ENCODE measurements at regions not wholly inside any gene's neighbourhood (a gene's known extent, or its start where the extent isn't known, plus 50 kb on each side); places are given as distances from the start of the nearest gene placed in this dataset.

DNA sequence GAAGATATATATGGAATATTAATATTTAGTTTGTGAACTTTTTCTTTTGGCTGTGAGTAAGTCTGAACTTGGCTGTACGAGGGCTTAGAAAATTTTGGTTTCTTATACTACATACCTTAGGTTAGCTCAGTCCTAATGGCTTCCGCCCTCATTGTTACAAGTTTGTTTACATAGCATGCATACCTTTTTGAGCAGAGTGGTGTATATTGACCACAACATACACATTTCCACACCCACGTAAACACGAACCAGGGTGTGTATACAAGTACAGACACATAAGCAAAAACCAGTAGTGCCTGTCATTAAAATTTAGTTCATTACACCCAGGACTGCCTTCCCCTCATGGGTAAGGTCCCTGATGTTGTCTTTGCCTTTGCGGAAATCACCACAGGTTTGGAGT, 230.2 kb upstream of the RGS6 start:
- H3K36me3 ChIP-seq (ENCODE audit: insufficient read depth, low read length), result peaks cover 3% of the 10 kb centered on the region

GRCh38 chr14:71702786-71703185, 229.4 kb upstream of the RGS6 start:
- POLR2A ChIA-PET (ENCODE audit: partially characterized antibody), result no interaction called here
- no peak overlapping the region for H3K27ac ChIP-seq (ENCODE audit: low read depth, low read length)
- Mint-ChIP-seq H3K9me3 (no peaks in the 10 kb centered on the region), H3K4me3 (peak overlapping the region in 3 of 8 donors; percentile 11 to 65 (median 37)), H3K27ac (peak overlapping the region in 1 of 7 donors; percentile 17), H3K27me3 (no peaks in the 10 kb centered on the region), H3K36me3 (peaks cover 48 to 63% of the 10 kb centered on the region in 2 donors), H3K4me1 (peaks cover 0 to 3% (median 2%) of the 10 kb centered on the region in 4 donors)
- intact Hi-C loops (cut with micrococcal nuclease), result no loop called here
- DNase-seq, result no peak
- CTCF ChIA-PET (ENCODE audit: partially characterized antibody), result no interaction called here
- no peaks in the 10 kb centered on the region for H3K9me3 ChIP-seq (ENCODE audit: control insufficient read depth in 1 of 2, low read length in 2 of 2)
- no peaks in the 10 kb centered on the region for H3K4me1 ChIP-seq (ENCODE audit: insufficient read depth, low read length)
- H3K27me3 ChIP-seq (ENCODE audit: insufficient read depth, low read length), result no peaks in the 10 kb centered on the region
- H3K36me3 ChIP-seq (ENCODE audit: insufficient read depth, low read length), result peaks cover 3% of the 10 kb centered on the region
- H3K4me3 ChIP-seq (ENCODE audit: low read length in 2 of 2), result no peak overlapping the region

More for the DNA sequence above, 230.2 kb upstream of the RGS6 start:
- Mint-ChIP-seq H3K27ac (peak overlapping the region in 2 of 7 donors; percentile 32 to 57), H3K4me3 (no peak overlapping the region), H3K36me3 (peaks cover 48 to 64% of the 10 kb centered on the region in 2 donors), H3K27me3 (no peaks in the 10 kb centered on the region), H3K9me3 (no peaks in the 10 kb centered on the region), H3K4me1 (peaks cover 0 to 3% (median 2%) of the 10 kb centered on the region in 4 donors)
- ChIA-PET POLR2A (ENCODE audit: partially characterized antibody) (no interaction called here), CTCF (ENCODE audit: partially characterized antibody) (no interaction called here)
- H3K9me3 ChIP-seq (ENCODE audit: control insufficient read depth in 1 of 2, low read length in 2 of 2), result no peaks in the 10 kb centered on the region
- intact Hi-C loops (cut with micrococcal nuclease), result no loop called here
- no peak overlapping the region for H3K27ac ChIP-seq (ENCODE audit: low read depth, low read length)
- no peaks in the 10 kb centered on the region for H3K27me3 ChIP-seq (ENCODE audit: insufficient read depth, low read length)
- no peaks in the 10 kb centered on the region for H3K4me1 ChIP-seq (ENCODE audit: insufficient read depth, low read length)
- no peak overlapping the region for H3K4me3 ChIP-seq (ENCODE audit: low read length in 2 of 2)
- no peak for DNase-seq

- Mint-ChIP-seq H3K36me3 (peaks cover 44 to 59% of the 10 kb centered on the region in 2 donors), H3K9me3 (no peaks in the 10 kb centered on the region), H3K27ac (peak overlapping the region in 1 of 7 donors; percentile 84), H3K4me1 (peaks cover 0 to 3% (median 2%) of the 10 kb centered on the region in 4 donors), H3K4me3 (peak overlapping the region in 1 of 8 donors; percentile 37), H3K27me3 (no peaks in the 10 kb centered on the region)
- H3K36me3 ChIP-seq (ENCODE audit: insufficient read depth, low read length), result peaks cover 3% of the 10 kb centered on the region
- H3K4me1 ChIP-seq (ENCODE audit: insufficient read depth, low read length), result no peaks in the 10 kb centered on the region
- H3K27me3 ChIP-seq (ENCODE audit: insufficient read depth, low read length), result no peaks in the 10 kb centered on the region
- intact Hi-C loops (cut with micrococcal nuclease), result no loop called here
- no peak overlapping the region for H3K4me3 ChIP-seq (ENCODE audit: low read length in 2 of 2)
- CTCF ChIA-PET (ENCODE audit: partially characterized antibody), result no interaction called here
- no peaks in the 10 kb centered on the region for H3K9me3 ChIP-seq (ENCODE audit: control insufficient read depth in 1 of 2, low read length in 2 of 2)
- POLR2A ChIA-PET (ENCODE audit: partially characterized antibody), result no interaction called here
- no peak overlapping the region for H3K27ac ChIP-seq (ENCODE audit: low read depth, low read length)
- DNase-seq, result no peak
Observed at GRCh38 chr14:71703477-71703876, 228.8 kb upstream of the RGS6 start.

- Mint-ChIP-seq H3K9me3 (no peaks in the 10 kb centered on the region), H3K36me3 (peaks cover 42 to 57% of the 10 kb centered on the region in 2 donors), H3K27ac (no peak overlapping the region), H3K4me3 (no peak overlapping the region), H3K27me3 (no peaks in the 10 kb centered on the region), H3K4me1 (peaks cover 0 to 3% (median 2%) of the 10 kb centered on the region in 4 donors)
- Histone ChIP-seq H3K4me1 (ENCODE audit: insufficient read depth, low read length) (no peaks in the 10 kb centered on the region), H3K4me3 (ENCODE audit: low read length in 2 of 2) (no peak overlapping the region), H3K36me3 (ENCODE audit: insufficient read depth, low read length) (peaks cover 5% of the 10 kb centered on the region), H3K27ac (ENCODE audit: low read depth, low read length) (no peak overlapping the region), H3K27me3 (ENCODE audit: insufficient read depth, low read length) (no peaks in the 10 kb centered on the region), H3K9me3 (ENCODE audit: control insufficient read depth in 1 of 2, low read length in 2 of 2) (no peaks in the 10 kb centered on the region)
- intact Hi-C loops (cut with micrococcal nuclease), result no loop called here
- POLR2A ChIA-PET (ENCODE audit: partially characterized antibody), result no interaction called here
- no peak for DNase-seq
- CTCF ChIA-PET (ENCODE audit: partially characterized antibody), result interaction anchor here (1.1 kb wide), 1 partner anchor 202 kb away, joined by 3 read pairs; no protein-coding TSS in a partner anchor
Observed at GRCh38 chr14:71704210-71704609, 228.0 kb upstream of the RGS6 start.

- peaks cover 49 to 57% of the 10 kb centered on the region in 2 donors for H3K36me3 Mint-ChIP-seq
Observed at GRCh38 chr14:71705460-71705859, 226.8 kb upstream of the RGS6 start.

GRCh38 chr14:71709076-71709475, 223.2 kb upstream of the RGS6 start:
- Histone ChIP-seq H3K9me3 (ENCODE audit: control insufficient read depth in 1 of 2, low read length in 2 of 2) (no peaks in the 10 kb centered on the region), H3K4me1 (ENCODE audit: insufficient read depth, low read length) (no peaks in the 10 kb centered on the region), H3K36me3 (ENCODE audit: insufficient read depth, low read length) (peaks cover 8% of the 10 kb centered on the region), H3K4me3 (ENCODE audit: low read length in 2 of 2) (no peak overlapping the region), H3K27me3 (ENCODE audit: insufficient read depth, low read length) (no peaks in the 10 kb centered on the region), H3K27ac (ENCODE audit: low read depth, low read length) (no peak overlapping the region)
- intact Hi-C loops (cut with micrococcal nuclease), result no loop called here
- ChIA-PET POLR2A (ENCODE audit: partially characterized antibody) (no interaction called here), CTCF (ENCODE audit: partially characterized antibody) (interaction anchor here (1.2 kb wide), 1 partner anchor 13 kb away, joined by 3 read pairs; no protein-coding TSS in a partner anchor)
- Mint-ChIP-seq H3K4me1 (peaks cover 5 to 12% (median 7%) of the 10 kb centered on the region in 4 donors), H3K4me3 (no peak overlapping the region), H3K9me3 (no peaks in the 10 kb centered on the region), H3K27me3 (no peaks in the 10 kb centered on the region), H3K36me3 (peaks cover 46 to 59% of the 10 kb centered on the region in 2 donors), H3K27ac (peak overlapping the region in 1 of 7 donors; percentile 60)
- DNase-seq, result no peak

More at GRCh38 chr14:71705460-71705859, 226.8 kb upstream of the RGS6 start:
- DNase-seq, result no peak
- no peak overlapping the region for H3K27ac ChIP-seq (ENCODE audit: low read depth, low read length)
- no peak overlapping the region for H3K4me3 Mint-ChIP-seq
- no peaks in the 10 kb centered on the region for H3K27me3 ChIP-seq (ENCODE audit: insufficient read depth, low read length)
- no peaks in the 10 kb centered on the region for H3K9me3 Mint-ChIP-seq
- no peaks in the 10 kb centered on the region for H3K4me1 ChIP-seq (ENCODE audit: insufficient read depth, low read length)
- H3K36me3 ChIP-seq (ENCODE audit: insufficient read depth, low read length), result peaks cover 8% of the 10 kb centered on the region
- no peaks in the 10 kb centered on the region for H3K27me3 Mint-ChIP-seq
- ChIA-PET CTCF (ENCODE audit: partially characterized antibody) (no interaction called here), POLR2A (ENCODE audit: partially characterized antibody) (no interaction called here)
- no peak overlapping the region for H3K4me3 ChIP-seq (ENCODE audit: low read length in 2 of 2)
- intact Hi-C loops (cut with micrococcal nuclease), result no loop called here
- peaks cover 0 to 3% (median 2%) of the 10 kb centered on the region in 4 donors for H3K4me1 Mint-ChIP-seq
- no peak overlapping the region for H3K27ac Mint-ChIP-seq
- no peaks in the 10 kb centered on the region for H3K9me3 ChIP-seq (ENCODE audit: control insufficient read depth in 1 of 2, low read length in 2 of 2)

DNA sequence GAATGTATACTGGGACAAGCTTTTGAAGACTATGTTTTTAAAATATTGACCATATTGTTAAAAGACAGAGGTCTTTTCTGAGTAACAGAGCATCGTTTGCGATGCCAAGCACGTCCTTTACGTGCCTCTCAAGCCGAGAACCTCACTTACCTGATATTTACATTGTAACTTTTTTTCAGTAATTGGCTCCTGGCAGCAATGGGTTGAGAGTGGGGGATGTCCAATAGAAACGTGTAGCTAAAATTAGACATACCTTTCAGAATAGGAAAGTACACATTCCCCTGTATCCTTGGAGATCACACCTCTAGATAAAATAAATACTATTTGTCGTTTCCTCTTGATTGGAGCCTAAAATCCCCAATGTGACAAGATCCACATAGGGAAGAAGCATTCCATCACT, 222.2 kb upstream of the RGS6 start:
- Histone ChIP-seq H3K4me3 (ENCODE audit: low read length in 2 of 2) (no peak overlapping the region), H3K9me3 (ENCODE audit: control insufficient read depth in 1 of 2, low read length in 2 of 2) (no peaks in the 10 kb centered on the region), H3K4me1 (ENCODE audit: insufficient read depth, low read length) (no peaks in the 10 kb centered on the region), H3K27ac (ENCODE audit: low read depth, low read length) (no peak overlapping the region), H3K36me3 (ENCODE audit: insufficient read depth, low read length) (peaks cover 8% of the 10 kb centered on the region), H3K27me3 (ENCODE audit: insufficient read depth, low read length) (no peaks in the 10 kb centered on the region)
- CTCF ChIA-PET (ENCODE audit: partially characterized antibody), result interaction anchor here (1.2 kb wide), 1 partner anchor 12 kb away, joined by 3 read pairs; no protein-coding TSS in a partner anchor
- no peaks in the 10 kb centered on the region for H3K9me3 Mint-ChIP-seq
- H3K27ac Mint-ChIP-seq, result no peak overlapping the region
- no peaks in the 10 kb centered on the region for H3K27me3 Mint-ChIP-seq
- POLR2A ChIA-PET (ENCODE audit: partially characterized antibody), result no interaction called here
- H3K4me3 Mint-ChIP-seq, result no peak overlapping the region
- peaks cover 5 to 12% (median 7%) of the 10 kb centered on the region in 4 donors for H3K4me1 Mint-ChIP-seq
- DNase-seq, result no peak
- intact Hi-C loops (cut with micrococcal nuclease), result no loop called here
- peaks cover 46 to 57% of the 10 kb centered on the region in 2 donors for H3K36me3 Mint-ChIP-seq

Data from CD4-positive, alpha-beta memory T cell (primary cell).